ENCODE measurements at regions not wholly inside any gene's neighbourhood (a gene's known extent, or its start where the extent isn't known, plus 50 kb on each side); places are given as distances from the start of the nearest gene placed in this dataset.

- TF ChIP-seq POLR2A (IDR thresholded peaks at IDR 0.05) = peak in 1 of 2 donors; percentile 83
- no peak for TF ChIP-seq CTCF (IDR thresholded peaks at IDR 0.05)
These were observed 80.4 kb upstream of the AK4 start for GRCh38 chr1:65067491-65068201.

Data from adrenal gland (tissue), 5 donors.